HepG2 (cell line): ENCODE measurements at regions not wholly inside any gene's neighbourhood (a gene's known extent, or its start where the extent isn't known, plus 50 kb on each side); places are given as distances from the start of the nearest gene placed in this dataset.

Experiments used
- ATAC-seq: fragments of 200-7000 bp; cut with Tn5 transposase; 3 replicates; pipeline ENCODE4 v1.9.1; 2020; ENCODE audit warnings: mild to moderate bottlenecking, moderate library complexity
- BruUV-seq: library from RNA; stranded (reverse); fragments of 400-500 nt; replicated peaks from 2 replicates; lab custom pipeline; 2021; lab: Mats Ljungman, UMichigan
- CTCF ChIA-PET: fragments of 300-600 bp; formaldehyde crosslinking; extraction: SDS; loops from one replicate; lab custom pipeline; 2021; ENCODE audit warnings: low total read pairs, inconsistent platforms, low intra/inter-chr PET ratio; lab: Yijun Ruan, JAX
- POLR2A ChIA-PET: fragments of 350-600 bp; sonication (Branson Sonifier 250); formaldehyde crosslinking; loops from one replicate; lab custom pipeline; 2020; ENCODE audit warnings: antibody characterized with exemption, inconsistent platforms; lab: Yijun Ruan, JAX
- DNase-seq: peaks from one replicate; pipeline ENCODE4 v3.0.0-alpha.2; 2015; ENCODE audit warnings: low spot score
- FAIRE-seq: peaks from 3 replicates; lab custom pipeline; 2011; peaks lifted over from hg19 to GRCh38; lab: Jason Lieb, UNC
- H2AFZ ChIP-seq: one replicate; pipeline ENCODE4 v1.6.1; 2011; ENCODE audit warnings: low read length, inconsistent platforms
- H3K27ac ChIP-seq: fragments of 300-600 bp; 3 replicates; pipeline ENCODE4 v1.8.0; 2011; ENCODE audit warnings: mixed run types, mild to moderate bottlenecking, mixed read lengths, low read length, inconsistent platforms; ENCODE audit not compliant: insufficient read depth; ENCODE audit errors: extremely low read length
- H3K27me3 ChIP-seq, 2 experiments: fragments of 200-600 bp in 1 of 2; 2 replicates in 1 of 2; 3 replicates in 1 of 2; pipeline versions ENCODE4 v1.6.0 to v1.8.0; 2011; ENCODE audit warnings: low read length in 2 of 2, mild to moderate bottlenecking in 2 of 2, moderate library complexity in 2 of 2, inconsistent platforms in 1 of 2; ENCODE audit not compliant: insufficient read depth in 2 of 2, control insufficient read depth in 1 of 2
- H3K36me3 ChIP-seq, 2 experiments: fragments of 200-600 bp in 1 of 2; replicated peaks in 1 of 2; 2 replicates in 1 of 2; 3 replicates in 1 of 2; pipeline versions ENCODE4 v1.5.1 to v1.8.0; 2011; ENCODE audit warnings: low read length in 2 of 2, inconsistent platforms in 1 of 2; ENCODE audit not compliant: insufficient read depth in 2 of 2, control insufficient read depth in 1 of 2
- H3K4me1 ChIP-seq: 2 replicates; pipeline ENCODE4 v1.5.1; 2012; ENCODE audit warnings: low read length, inconsistent platforms; ENCODE audit not compliant: insufficient read depth
- H3K4me2 ChIP-seq: 2 replicates; pipeline ENCODE4 v1.6.0; 2011; ENCODE audit warnings: low read depth, low read length, inconsistent platforms
- H3K4me3 ChIP-seq, 3 experiments: fragments of 200-600 bp in 1 of 3; sonication (generic), shearing (Covaris generic) in 1 of 3; replicated peaks in 1 of 3; 2 replicates each; pipeline ENCODE4 v1.5.1; 2011 to 2016; ENCODE audit warnings: low read length in 3 of 3, inconsistent platforms in 2 of 3, low read depth in 2 of 3, mild to moderate bottlenecking in 2 of 3, control low read depth in 1 of 3, mixed read lengths in 1 of 3; ENCODE audit not compliant: insufficient read depth in 1 of 3
- H3K79me2 ChIP-seq: one replicate; pipeline ENCODE4 v1.6.1; 2011; ENCODE audit warnings: low read length, inconsistent platforms; ENCODE audit not compliant: insufficient read depth
- H3K9ac ChIP-seq: 2 replicates; pipeline ENCODE4 v1.6.0; 2011; ENCODE audit warnings: mild to moderate bottlenecking, low read depth, low read length, inconsistent platforms; ENCODE audit not compliant: insufficient read depth
- H3K9me3 ChIP-seq: 2 replicates; pipeline ENCODE4 v1.5.1; 2012; ENCODE audit warnings: mild to moderate bottlenecking, low read length
- H4K20me1 ChIP-seq: 2 replicates; pipeline ENCODE4 v1.6.0; 2011; ENCODE audit warnings: inconsistent platforms, mild to moderate bottlenecking, low read length, moderate library complexity; ENCODE audit not compliant: insufficient read depth
- NR3C1 ChIP-seq: sonication (generic); formaldehyde crosslinking; IDR thresholded peaks from 2 replicates; pipeline ENCODE4 v1.4.0; 2020; ENCODE audit warnings: missing genetic modification reagents
- ZIK1 ChIP-seq: sonication (generic); formaldehyde crosslinking; IDR thresholded peaks from 2 replicates; pipeline ENCODE4 v1.5.0; 2020; ENCODE audit warnings: mild to moderate bottlenecking, low read depth, missing genetic modification reagents, borderline replicate concordance
- ZNF44 ChIP-seq: sonication (generic); formaldehyde crosslinking; IDR thresholded peaks from 2 replicates; pipeline ENCODE4 v1.5.1; 2020; ENCODE audit warnings: mild to moderate bottlenecking, missing genetic modification reagents
- ZNF607 ChIP-seq: sonication (generic); formaldehyde crosslinking; IDR thresholded peaks from 2 replicates; pipeline ENCODE4 v1.5.1; 2020; ENCODE audit warnings: missing genetic modification reagents, mild to moderate bottlenecking, borderline replicate concordance
- WGBS: methylation state at CpG from one replicate; pipeline ENCODE4 v1.1.6; 2017; ENCODE audit warnings: low lambda C conversion rate; 5-methylcytosine and 5-hydroxymethylcytosine counted together
- in situ Hi-C: cut with HindIII; loops from 2 replicates; pipeline ENCODE4 v1.10.0; 2017; ENCODE audit warnings: low pct_unique_long_range_greater_than_20kb; ENCODE audit not compliant: extremely low pct_ligation_motif_present
- intact Hi-C: fragments of 100-400 bp; cut with micrococcal nuclease; formaldehyde crosslinking; loops from one replicate; pipeline ENCODE4 v1.10.0; 2022; ENCODE audit not compliant: unreplicated experiment
- TF ChIP-seq, protein P1 (sequence below): sonication (generic); formaldehyde crosslinking; IDR thresholded peaks from 2 replicates; pipeline ENCODE4 v1.5.0; 2020; ENCODE audit warnings: mild to moderate bottlenecking, missing genetic modification reagents
- TF ChIP-seq, protein P2 (sequence below): sonication (generic); formaldehyde crosslinking; IDR thresholded peaks from 2 replicates; pipeline ENCODE4 v1.8.0; 2022; ENCODE audit warnings: missing genetic modification reagents, mild to moderate bottlenecking, moderate library complexity, borderline replicate concordance
- TF ChIP-seq, protein P3 (sequence below): IDR thresholded peaks from 2 replicates; pipeline ENCODE4 v1.6.1; 2012; ENCODE audit warnings: inconsistent platforms

DNA sequence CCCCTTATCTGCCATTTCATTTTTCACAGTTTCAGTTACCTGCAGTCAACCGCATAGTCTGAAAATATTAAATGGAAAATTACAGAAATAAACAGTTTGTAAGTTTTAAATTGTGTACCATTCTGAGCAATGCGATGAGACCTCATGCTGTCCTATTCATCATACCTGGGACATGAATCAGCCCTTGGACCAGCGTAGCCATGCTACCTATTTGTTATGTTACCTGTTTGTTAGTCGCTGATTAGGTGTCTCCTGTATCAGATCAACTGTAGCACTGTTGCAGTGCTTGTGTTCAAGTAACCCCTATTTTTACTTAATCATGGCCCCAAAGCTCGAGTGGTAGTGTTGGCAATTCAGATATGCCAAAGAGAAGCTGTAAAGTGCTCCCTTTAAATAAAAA is 492.2 kb upstream of the AADAT start:
- Histone ChIP-seq H3K4me3 (no peak overlapping the region), H3K36me3 (no peaks in the 10 kb centered on the region), H2AFZ (no peak overlapping the region), H3K4me1 (no peaks in the 10 kb centered on the region), H3K9me3 (no peaks in the 10 kb centered on the region), H3K79me2 (no peaks in the 10 kb centered on the region), H3K4me2 (no peak overlapping the region), H3K27me3 (no peaks in the 10 kb centered on the region), H3K27ac (no peak overlapping the region), H3K9ac (no peak overlapping the region), H4K20me1 (no peaks in the 10 kb centered on the region)
- in situ Hi-C loops: no loop called here
- CTCF ChIA-PET: no interaction called here
- POLR2A ChIA-PET: no interaction called here
- ATAC-seq: no peak
- FAIRE-seq: no peak
- BruUV-seq: no TSS peak
- intact Hi-C loops: no loop called here
- 0% methylated on average over 5 of the region's 5 CpGs for WGBS
- DNase-seq: no peak
- TF ChIP-seq, protein P1, sequence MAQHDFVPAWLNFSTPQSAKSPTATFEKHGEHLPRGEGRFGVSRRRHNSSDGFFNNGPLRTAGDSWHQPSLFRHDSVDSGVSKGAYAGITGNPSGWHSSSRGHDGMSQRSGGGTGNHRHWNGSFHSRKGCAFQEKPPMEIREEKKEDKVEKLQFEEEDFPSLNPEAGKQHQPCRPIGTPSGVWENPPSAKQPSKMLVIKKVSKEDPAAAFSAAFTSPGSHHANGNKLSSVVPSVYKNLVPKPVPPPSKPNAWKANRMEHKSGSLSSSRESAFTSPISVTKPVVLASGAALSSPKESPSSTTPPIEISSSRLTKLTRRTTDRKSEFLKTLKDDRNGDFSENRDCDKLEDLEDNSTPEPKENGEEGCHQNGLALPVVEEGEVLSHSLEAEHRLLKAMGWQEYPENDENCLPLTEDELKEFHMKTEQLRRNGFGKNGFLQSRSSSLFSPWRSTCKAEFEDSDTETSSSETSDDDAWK (CRISPR knock-in tag): no peak
- no peak for TF ChIP-seq ZIK1 (CRISPR knock-in tag)
- no peak for TF ChIP-seq NR3C1 (CRISPR knock-in tag)
- TF ChIP-seq, protein P2, sequence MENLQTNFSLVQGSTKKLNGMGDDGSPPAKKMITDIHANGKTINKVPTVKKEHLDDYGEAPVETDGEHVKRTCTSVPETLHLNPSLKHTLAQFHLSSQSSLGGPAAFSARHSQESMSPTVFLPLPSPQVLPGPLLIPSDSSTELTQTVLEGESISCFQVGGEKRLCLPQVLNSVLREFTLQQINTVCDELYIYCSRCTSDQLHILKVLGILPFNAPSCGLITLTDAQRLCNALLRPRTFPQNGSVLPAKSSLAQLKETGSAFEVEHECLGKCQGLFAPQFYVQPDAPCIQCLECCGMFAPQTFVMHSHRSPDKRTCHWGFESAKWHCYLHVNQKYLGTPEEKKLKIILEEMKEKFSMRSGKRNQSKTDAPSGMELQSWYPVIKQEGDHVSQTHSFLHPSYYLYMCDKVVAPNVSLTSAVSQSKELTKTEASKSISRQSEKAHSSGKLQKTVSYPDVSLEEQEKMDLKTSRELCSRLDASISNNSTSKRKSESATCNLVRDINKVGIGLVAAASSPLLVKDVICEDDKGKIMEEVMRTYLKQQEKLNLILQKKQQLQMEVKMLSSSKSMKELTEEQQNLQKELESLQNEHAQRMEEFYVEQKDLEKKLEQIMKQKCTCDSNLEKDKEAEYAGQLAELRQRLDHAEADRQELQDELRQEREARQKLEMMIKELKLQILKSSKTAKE (CRISPR knock-in tag): no peak
- no peak for TF ChIP-seq ZNF607 (CRISPR knock-in tag)
- TF ChIP-seq ZNF44 (CRISPR knock-in tag): no peak
- TF ChIP-seq, protein P3, sequence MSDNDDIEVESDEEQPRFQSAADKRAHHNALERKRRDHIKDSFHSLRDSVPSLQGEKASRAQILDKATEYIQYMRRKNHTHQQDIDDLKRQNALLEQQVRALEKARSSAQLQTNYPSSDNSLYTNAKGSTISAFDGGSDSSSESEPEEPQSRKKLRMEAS: no peak
